ENCODE measurements at regions not wholly inside any gene's neighbourhood (a gene's known extent, or its start where the extent isn't known, plus 50 kb on each side); places are given as distances from the start of the nearest gene placed in this dataset.

GRCh38 chr6:44682280-44682679 is 294.8 kb downstream of the CDC5L start:
- Mint-ChIP-seq H3K4me3 (no peak overlapping the region), H3K4me1 (ENCODE audit: low read depth) (peaks cover 1% of the 10 kb centered on the region), H3K27ac (no peak overlapping the region), H3K27me3 (no peaks in the 10 kb centered on the region), H3K9me3 (ENCODE audit: low read depth) (peaks cover 9% of the 10 kb centered on the region), H3K36me3 (peaks cover 1% of the 10 kb centered on the region)

- H3K36me3 Mint-ChIP-seq = peaks cover 9% of the 10 kb centered on the region
- no peaks in the 10 kb centered on the region for H3K27me3 Mint-ChIP-seq
- H3K4me3 Mint-ChIP-seq = no peak overlapping the region
- peaks cover 16% of the 10 kb centered on the region for H3K9me3 Mint-ChIP-seq (ENCODE audit: low read depth)
- H3K27ac Mint-ChIP-seq = no peak overlapping the region
- H3K4me1 Mint-ChIP-seq (ENCODE audit: low read depth) = peaks cover 1% of the 10 kb centered on the region
These were observed 295.7 kb downstream of the CDC5L start for GRCh38 chr6:44682987-44683779.

- Mint-ChIP-seq H3K27ac (no peak overlapping the region), H3K9me3 (ENCODE audit: low read depth) (peaks cover 24% of the 10 kb centered on the region), H3K4me1 (ENCODE audit: low read depth) (no peaks in the 10 kb centered on the region), H3K36me3 (peaks cover 16% of the 10 kb centered on the region), H3K27me3 (no peaks in the 10 kb centered on the region), H3K4me3 (no peak overlapping the region)
These were observed 297.7 kb downstream of the CDC5L start for GRCh38 chr6:44685213-44685612.

GRCh38 chr6:44696099-44696498 is 308.6 kb downstream of the CDC5L start:
- no peaks in the 10 kb centered on the region for H3K27me3 Mint-ChIP-seq
- H3K9me3 Mint-ChIP-seq (ENCODE audit: low read depth) = no peaks in the 10 kb centered on the region
- no peaks in the 10 kb centered on the region for H3K4me1 Mint-ChIP-seq (ENCODE audit: low read depth)
- H3K36me3 Mint-ChIP-seq = no peaks in the 10 kb centered on the region
- no peak overlapping the region for H3K4me3 Mint-ChIP-seq
- H3K27ac Mint-ChIP-seq = no peak overlapping the region

- H3K9me3 Mint-ChIP-seq (ENCODE audit: low read depth) = no peaks in the 10 kb centered on the region
- H3K27me3 Mint-ChIP-seq = no peaks in the 10 kb centered on the region
- H3K4me3 Mint-ChIP-seq = no peak overlapping the region
- H3K27ac Mint-ChIP-seq = no peak overlapping the region
- peaks cover 4% of the 10 kb centered on the region for H3K4me1 Mint-ChIP-seq (ENCODE audit: low read depth)
- no peaks in the 10 kb centered on the region for H3K36me3 Mint-ChIP-seq
These were observed 309.2 kb downstream of the CDC5L start for GRCh38 chr6:44696686-44697085.

- Mint-ChIP-seq H3K27me3 (no peaks in the 10 kb centered on the region), H3K4me1 (ENCODE audit: low read depth) (peaks cover 5% of the 10 kb centered on the region), H3K4me3 (no peak overlapping the region), H3K36me3 (no peaks in the 10 kb centered on the region), H3K9me3 (ENCODE audit: low read depth) (no peaks in the 10 kb centered on the region), H3K27ac (no peak overlapping the region)
These were observed 309.8 kb downstream of the CDC5L start for GRCh38 chr6:44697327-44697726.

GRCh38 chr6:44698602-44699001 is 311.1 kb downstream of the CDC5L start:
- Mint-ChIP-seq H3K27me3 (no peaks in the 10 kb centered on the region), H3K4me1 (ENCODE audit: low read depth) (peaks cover 6% of the 10 kb centered on the region), H3K4me3 (no peak overlapping the region), H3K9me3 (ENCODE audit: low read depth) (no peaks in the 10 kb centered on the region), H3K36me3 (no peaks in the 10 kb centered on the region), H3K27ac (no peak overlapping the region)

GRCh38 chr6:44699082-44699481 is 311.6 kb downstream of the CDC5L start:
- Mint-ChIP-seq H3K36me3 (no peaks in the 10 kb centered on the region), H3K27me3 (no peaks in the 10 kb centered on the region), H3K27ac (no peak overlapping the region), H3K4me1 (ENCODE audit: low read depth) (peaks cover 8% of the 10 kb centered on the region), H3K4me3 (no peak overlapping the region), H3K9me3 (ENCODE audit: low read depth) (no peaks in the 10 kb centered on the region)

- Mint-ChIP-seq H3K36me3 (no peaks in the 10 kb centered on the region), H3K9me3 (ENCODE audit: low read depth) (no peaks in the 10 kb centered on the region), H3K27ac (no peak overlapping the region), H3K4me1 (ENCODE audit: low read depth) (peaks cover 8% of the 10 kb centered on the region), H3K4me3 (no peak overlapping the region), H3K27me3 (no peaks in the 10 kb centered on the region)
These were observed 312.3 kb downstream of the CDC5L start for GRCh38 chr6:44699851-44700250.

GRCh38 chr6:44700422-44700821 is 312.9 kb downstream of the CDC5L start:
- Mint-ChIP-seq H3K4me3 (no peak overlapping the region), H3K4me1 (ENCODE audit: low read depth) (peaks cover 8% of the 10 kb centered on the region), H3K36me3 (no peaks in the 10 kb centered on the region), H3K9me3 (ENCODE audit: low read depth) (no peaks in the 10 kb centered on the region), H3K27ac (no peak overlapping the region), H3K27me3 (no peaks in the 10 kb centered on the region)

GRCh38 chr6:44701038-44701636 is 313.6 kb downstream of the CDC5L start:
- no peaks in the 10 kb centered on the region for H3K36me3 Mint-ChIP-seq
- peaks cover 8% of the 10 kb centered on the region for H3K4me1 Mint-ChIP-seq (ENCODE audit: low read depth)
- H3K4me3 Mint-ChIP-seq = peak overlapping the region; percentile 21
- no peak overlapping the region for H3K27ac Mint-ChIP-seq
- no peaks in the 10 kb centered on the region for H3K27me3 Mint-ChIP-seq
- no peaks in the 10 kb centered on the region for H3K9me3 Mint-ChIP-seq (ENCODE audit: low read depth)

- no peaks in the 10 kb centered on the region for H3K27me3 Mint-ChIP-seq
- H3K36me3 Mint-ChIP-seq = no peaks in the 10 kb centered on the region
- H3K9me3 Mint-ChIP-seq (ENCODE audit: low read depth) = no peaks in the 10 kb centered on the region
- no peak overlapping the region for H3K27ac Mint-ChIP-seq
- H3K4me3 Mint-ChIP-seq = peak overlapping the region; percentile 21
- H3K4me1 Mint-ChIP-seq (ENCODE audit: low read depth) = peaks cover 8% of the 10 kb centered on the region
These were observed 314.2 kb downstream of the CDC5L start for GRCh38 chr6:44701637-44702101.

- H3K36me3 Mint-ChIP-seq = no peaks in the 10 kb centered on the region
- H3K27ac Mint-ChIP-seq = no peak overlapping the region
- H3K27me3 Mint-ChIP-seq = no peaks in the 10 kb centered on the region
These were observed 314.8 kb downstream of the CDC5L start for GRCh38 chr6:44702292-44702691.

GRCh38 chr6:44704240-44705150 is 317.0 kb downstream of the CDC5L start:
- Mint-ChIP-seq H3K4me3 (no peak overlapping the region), H3K9me3 (ENCODE audit: low read depth) (peaks cover 6% of the 10 kb centered on the region), H3K27me3 (no peaks in the 10 kb centered on the region), H3K27ac (peak overlapping the region; percentile 64), H3K36me3 (no peaks in the 10 kb centered on the region), H3K4me1 (ENCODE audit: low read depth) (peaks cover 12% of the 10 kb centered on the region)

More at GRCh38 chr6:44702292-44702691, 314.8 kb downstream of the CDC5L start:
- Mint-ChIP-seq H3K9me3 (ENCODE audit: low read depth) (no peaks in the 10 kb centered on the region), H3K4me1 (ENCODE audit: low read depth) (peaks cover 8% of the 10 kb centered on the region), H3K4me3 (no peak overlapping the region)

- peaks cover 6% of the 10 kb centered on the region for H3K9me3 Mint-ChIP-seq (ENCODE audit: low read depth)
- H3K4me3 Mint-ChIP-seq = no peak overlapping the region
- no peaks in the 10 kb centered on the region for H3K27me3 Mint-ChIP-seq
- peaks cover 12% of the 10 kb centered on the region for H3K4me1 Mint-ChIP-seq (ENCODE audit: low read depth)
- no peak overlapping the region for H3K27ac Mint-ChIP-seq
- no peaks in the 10 kb centered on the region for H3K36me3 Mint-ChIP-seq
These were observed 318.1 kb downstream of the CDC5L start for GRCh38 chr6:44705596-44705995.

All from activated naive CD8-positive, alpha-beta T cell (primary cell).